ENCODE measurements at regions not wholly inside any gene's neighbourhood (a gene's known extent, or its start where the extent isn't known, plus 50 kb on each side); places are given as distances from the start of the nearest gene placed in this dataset.
A peak's percentile ranks its signal among the peaks of the same experiment; 100 is the strongest.

DNA sequence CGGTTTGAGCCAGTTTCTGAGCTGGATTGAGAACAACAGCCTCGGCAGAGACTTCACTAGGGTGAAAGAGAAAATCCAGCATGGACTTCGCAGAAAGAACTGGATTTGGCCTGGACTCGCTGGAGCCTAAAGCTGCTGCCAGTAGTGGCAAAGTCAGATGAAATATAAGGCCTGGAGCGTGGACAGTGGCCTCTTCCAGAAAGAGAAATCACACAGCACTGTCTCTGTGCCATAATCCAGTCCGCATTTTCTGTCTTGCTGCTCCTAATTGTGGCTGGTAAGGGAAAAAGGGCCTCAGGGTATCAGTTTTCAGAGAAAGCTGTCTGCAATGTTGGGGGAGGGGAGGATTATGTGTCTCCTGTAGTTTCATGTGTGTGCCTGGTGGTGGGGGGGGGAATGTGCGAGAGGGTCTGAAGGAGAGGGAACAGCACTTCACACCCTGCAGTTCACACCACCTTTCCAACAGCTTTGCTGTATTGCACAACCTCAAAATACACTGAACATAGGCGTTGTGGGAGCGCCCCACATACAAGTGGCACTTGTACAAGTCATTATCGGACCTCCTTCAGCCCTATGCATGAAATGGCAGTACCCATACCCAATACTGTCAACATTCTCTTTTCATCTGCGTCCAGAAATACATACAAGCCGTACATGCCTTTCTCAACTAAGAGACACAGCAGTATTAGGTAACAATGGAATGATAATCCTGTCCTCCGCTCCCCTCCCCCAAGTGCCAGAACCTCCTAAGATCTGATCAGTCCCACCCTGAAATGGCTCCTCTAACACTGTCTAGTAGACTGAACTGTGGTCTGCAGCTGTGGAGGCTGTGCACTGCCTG lies 107.5 kb upstream of the ATF7IP start (continued):
- TF ChIP-seq, protein P1, sequence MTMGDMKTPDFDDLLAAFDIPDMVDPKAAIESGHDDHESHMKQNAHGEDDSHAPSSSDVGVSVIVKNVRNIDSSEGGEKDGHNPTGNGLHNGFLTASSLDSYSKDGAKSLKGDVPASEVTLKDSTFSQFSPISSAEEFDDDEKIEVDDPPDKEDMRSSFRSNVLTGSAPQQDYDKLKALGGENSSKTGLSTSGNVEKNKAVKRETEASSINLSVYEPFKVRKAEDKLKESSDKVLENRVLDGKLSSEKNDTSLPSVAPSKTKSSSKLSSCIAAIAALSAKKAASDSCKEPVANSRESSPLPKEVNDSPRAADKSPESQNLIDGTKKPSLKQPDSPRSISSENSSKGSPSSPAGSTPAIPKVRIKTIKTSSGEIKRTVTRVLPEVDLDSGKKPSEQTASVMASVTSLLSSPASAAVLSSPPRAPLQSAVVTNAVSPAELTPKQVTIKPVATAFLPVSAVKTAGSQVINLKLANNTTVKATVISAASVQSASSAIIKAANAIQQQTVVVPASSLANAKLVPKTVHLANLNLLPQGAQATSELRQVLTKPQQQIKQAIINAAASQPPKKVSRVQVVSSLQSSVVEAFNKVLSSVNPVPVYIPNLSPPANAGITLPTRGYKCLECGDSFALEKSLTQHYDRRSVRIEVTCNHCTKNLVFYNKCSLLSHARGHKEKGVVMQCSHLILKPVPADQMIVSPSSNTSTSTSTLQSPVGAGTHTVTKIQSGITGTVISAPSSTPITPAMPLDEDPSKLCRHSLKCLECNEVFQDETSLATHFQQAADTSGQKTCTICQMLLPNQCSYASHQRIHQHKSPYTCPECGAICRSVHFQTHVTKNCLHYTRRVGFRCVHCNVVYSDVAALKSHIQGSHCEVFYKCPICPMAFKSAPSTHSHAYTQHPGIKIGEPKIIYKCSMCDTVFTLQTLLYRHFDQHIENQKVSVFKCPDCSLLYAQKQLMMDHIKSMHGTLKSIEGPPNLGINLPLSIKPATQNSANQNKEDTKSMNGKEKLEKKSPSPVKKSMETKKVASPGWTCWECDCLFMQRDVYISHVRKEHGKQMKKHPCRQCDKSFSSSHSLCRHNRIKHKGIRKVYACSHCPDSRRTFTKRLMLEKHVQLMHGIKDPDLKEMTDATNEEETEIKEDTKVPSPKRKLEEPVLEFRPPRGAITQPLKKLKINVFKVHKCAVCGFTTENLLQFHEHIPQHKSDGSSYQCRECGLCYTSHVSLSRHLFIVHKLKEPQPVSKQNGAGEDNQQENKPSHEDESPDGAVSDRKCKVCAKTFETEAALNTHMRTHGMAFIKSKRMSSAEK (CRISPR knock-in tag; IDR thresholded peaks at IDR 0.05; ENCODE audit: borderline replicate concordance), result no peak
- TF ChIP-seq NFATC4 (CRISPR knock-in tag; IDR thresholded peaks at IDR 0.05) (no peak), ZNF232 (CRISPR knock-in tag; IDR thresholded peaks at IDR 0.05) (0 out of 2 replicates have a peak, but pooled peaks have one; percentile 66), ZNF263 (CRISPR knock-in tag; IDR thresholded peaks at IDR 0.05; ENCODE audit: low read depth) (no peak), ZNF671 (CRISPR knock-in tag; IDR thresholded peaks at IDR 0.05) (no peak), ELF4 (CRISPR knock-in tag; IDR thresholded peaks at IDR 0.05; ENCODE audit: low read depth) (no peak), MYBL2 (CRISPR knock-in tag; IDR thresholded peaks at IDR 0.05) (peak; percentile 79; the same call in 1 of the 2 replicates), ETV6 (CRISPR knock-in tag; IDR thresholded peaks at IDR 0.05) (peak; percentile 66; the same call in 1 of the 2 replicates), PRRX2 (CRISPR knock-in tag; IDR thresholded peaks at IDR 0.05) (no peak), FOXP1 (CRISPR knock-in tag; IDR thresholded peaks at IDR 0.05; ENCODE audit: borderline replicate concordance) (peak; percentile 56)
- TF ChIP-seq, protein P2, sequence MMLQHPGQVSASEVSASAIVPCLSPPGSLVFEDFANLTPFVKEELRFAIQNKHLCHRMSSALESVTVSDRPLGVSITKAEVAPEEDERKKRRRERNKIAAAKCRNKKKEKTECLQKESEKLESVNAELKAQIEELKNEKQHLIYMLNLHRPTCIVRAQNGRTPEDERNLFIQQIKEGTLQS (CRISPR knock-in tag; conservative IDR thresholded peaks at IDR 0.05), result no peak
- TF ChIP-seq, protein P3, sequence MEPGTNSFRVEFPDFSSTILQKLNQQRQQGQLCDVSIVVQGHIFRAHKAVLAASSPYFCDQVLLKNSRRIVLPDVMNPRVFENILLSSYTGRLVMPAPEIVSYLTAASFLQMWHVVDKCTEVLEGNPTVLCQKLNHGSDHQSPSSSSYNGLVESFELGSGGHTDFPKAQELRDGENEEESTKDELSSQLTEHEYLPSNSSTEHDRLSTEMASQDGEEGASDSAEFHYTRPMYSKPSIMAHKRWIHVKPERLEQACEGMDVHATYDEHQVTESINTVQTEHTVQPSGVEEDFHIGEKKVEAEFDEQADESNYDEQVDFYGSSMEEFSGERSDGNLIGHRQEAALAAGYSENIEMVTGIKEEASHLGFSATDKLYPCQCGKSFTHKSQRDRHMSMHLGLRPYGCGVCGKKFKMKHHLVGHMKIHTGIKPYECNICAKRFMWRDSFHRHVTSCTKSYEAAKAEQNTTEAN (CRISPR knock-in tag; IDR thresholded peaks at IDR 0.05), result peak; percentile 61
- TF ChIP-seq, protein P4, sequence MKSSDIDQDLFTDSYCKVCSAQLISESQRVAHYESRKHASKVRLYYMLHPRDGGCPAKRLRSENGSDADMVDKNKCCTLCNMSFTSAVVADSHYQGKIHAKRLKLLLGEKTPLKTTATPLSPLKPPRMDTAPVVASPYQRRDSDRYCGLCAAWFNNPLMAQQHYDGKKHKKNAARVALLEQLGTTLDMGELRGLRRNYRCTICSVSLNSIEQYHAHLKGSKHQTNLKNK (CRISPR knock-in tag; IDR thresholded peaks at IDR 0.05), result no peak
- TF ChIP-seq, protein P5, sequence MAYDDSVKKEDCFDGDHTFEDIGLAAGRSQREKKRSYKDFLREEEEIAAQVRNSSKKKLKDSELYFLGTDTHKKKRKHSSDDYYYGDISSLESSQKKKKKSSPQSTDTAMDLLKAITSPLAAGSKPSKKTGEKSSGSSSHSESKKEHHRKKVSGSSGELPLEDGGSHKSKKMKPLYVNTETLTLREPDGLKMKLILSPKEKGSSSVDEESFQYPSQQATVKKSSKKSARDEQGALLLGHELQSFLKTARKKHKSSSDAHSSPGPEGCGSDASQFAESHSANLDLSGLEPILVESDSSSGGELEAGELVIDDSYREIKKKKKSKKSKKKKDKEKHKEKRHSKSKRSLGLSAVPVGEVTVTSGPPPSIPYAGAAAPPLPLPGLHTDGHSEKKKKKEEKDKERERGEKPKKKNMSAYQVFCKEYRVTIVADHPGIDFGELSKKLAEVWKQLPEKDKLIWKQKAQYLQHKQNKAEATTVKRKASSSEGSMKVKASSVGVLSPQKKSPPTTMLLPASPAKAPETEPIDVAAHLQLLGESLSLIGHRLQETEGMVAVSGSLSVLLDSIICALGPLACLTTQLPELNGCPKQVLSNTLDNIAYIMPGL (CRISPR knock-in tag; IDR thresholded peaks at IDR 0.05), result no peak
- TF ChIP-seq, protein P6, sequence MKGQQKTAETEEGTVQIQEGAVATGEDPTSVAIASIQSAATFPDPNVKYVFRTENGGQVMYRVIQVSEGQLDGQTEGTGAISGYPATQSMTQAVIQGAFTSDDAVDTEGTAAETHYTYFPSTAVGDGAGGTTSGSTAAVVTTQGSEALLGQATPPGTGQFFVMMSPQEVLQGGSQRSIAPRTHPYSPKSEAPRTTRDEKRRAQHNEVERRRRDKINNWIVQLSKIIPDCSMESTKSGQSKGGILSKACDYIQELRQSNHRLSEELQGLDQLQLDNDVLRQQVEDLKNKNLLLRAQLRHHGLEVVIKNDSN (CRISPR knock-in tag; IDR thresholded peaks at IDR 0.05), result no peak

DNA sequence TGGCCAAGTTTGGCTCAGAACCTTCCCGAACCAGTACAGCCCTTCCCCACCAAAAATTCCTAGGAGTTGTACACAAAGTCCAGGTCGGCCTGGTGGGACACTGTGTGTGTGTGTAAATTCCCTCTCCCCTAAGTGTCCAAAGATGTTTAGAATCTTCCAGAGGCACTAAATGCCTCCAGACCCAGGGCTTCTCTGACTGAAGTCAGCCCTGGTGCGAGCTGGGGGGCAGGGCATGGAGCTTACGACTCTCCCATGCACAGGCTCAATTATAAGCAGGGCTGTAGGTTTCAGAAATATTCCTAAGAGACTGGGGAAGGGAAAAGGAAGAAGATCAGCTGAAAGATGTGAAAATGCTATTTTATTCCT lies 106.9 kb upstream of the ATF7IP start:
- H3K4me1 Mint-ChIP-seq, result peaks cover 75% of the 10 kb centered on the region
- H3K4me3 Mint-ChIP-seq, result peak overlapping the region; percentile 39
- ChIA-PET CTCF (interaction anchor here (0.9 to 2.8 kb wide), 6 partner anchors 9 to 195 kb away, joined by 3 to 34 read pairs (median 4); partner anchors contain the start of gene ATF7IP), POLR2A (interaction anchor here (0.8 to 4.2 kb wide), 10 partner anchors 8 to 195 kb away, joined by 3 to 103 read pairs (median 5); partner anchors contain the start of gene ATF7IP)
- H3K36me3 Mint-ChIP-seq, result peaks cover 12% of the 10 kb centered on the region
- H3K27me3 Mint-ChIP-seq (ENCODE audit: low read depth), result no peaks in the 10 kb centered on the region; the same call in 1 of the 2 replicates
- DNase-seq (ENCODE audit: low spot score) (no peak), ATAC-seq (no peak)
- H3K9me3 Mint-ChIP-seq, result peaks cover 9% of the 10 kb centered on the region
- peak overlapping the region; percentile 100 for H3K27ac Mint-ChIP-seq
- TF ChIP-seq, protein P1 (CRISPR knock-in tag; IDR thresholded peaks at IDR 0.05; ENCODE audit: borderline replicate concordance), result no peak
- no peak for TF ChIP-seq IRF2 (CRISPR knock-in tag; IDR thresholded peaks at IDR 0.05; ENCODE audit: borderline replicate concordance, low read depth)
- TF ChIP-seq, protein P5 (CRISPR knock-in tag; IDR thresholded peaks at IDR 0.05), result no peak
- no peak for TF ChIP-seq ELF4 (CRISPR knock-in tag; IDR thresholded peaks at IDR 0.05; ENCODE audit: low read depth)
